Peyer's patch (tissue), 4 donors: ENCODE measurements at regions not wholly inside any gene's neighbourhood (a gene's known extent, or its start where the extent isn't known, plus 50 kb on each side); places are given as distances from the start of the nearest gene placed in this dataset.
"Not testable (repeated sequence)": the region's sequence is repeated elsewhere in the genome, so short reads cannot be mapped to it uniquely, and the experiment has no call there.

Experiments
- POLR2A ChIP-seq, 2 donors: fragments of 450-650 bp; IDR thresholded peaks; one replicate each; pipeline ENCODE4 v1.5.1; 2017; ENCODE audit warnings: antibody characterized with exemption in 2 of 2, mild to moderate bottlenecking in 2 of 2, moderate library complexity in 2 of 2
- TF ChIP-seq, protein P1 (sequence below), 6 experiments: fragments of 450-650 bp in 4 of 6; fragments of 200-600 bp in 2 of 6; sonication (generic) in 1 of 6; IDR thresholded peaks; one replicate each; pipeline ENCODE4 v1.5.1; 2017 to 2019; ENCODE audit warnings: antibody characterized with exemption in 6 of 6, mild to moderate bottlenecking in 3 of 6, moderate library complexity in 1 of 6

DNA sequence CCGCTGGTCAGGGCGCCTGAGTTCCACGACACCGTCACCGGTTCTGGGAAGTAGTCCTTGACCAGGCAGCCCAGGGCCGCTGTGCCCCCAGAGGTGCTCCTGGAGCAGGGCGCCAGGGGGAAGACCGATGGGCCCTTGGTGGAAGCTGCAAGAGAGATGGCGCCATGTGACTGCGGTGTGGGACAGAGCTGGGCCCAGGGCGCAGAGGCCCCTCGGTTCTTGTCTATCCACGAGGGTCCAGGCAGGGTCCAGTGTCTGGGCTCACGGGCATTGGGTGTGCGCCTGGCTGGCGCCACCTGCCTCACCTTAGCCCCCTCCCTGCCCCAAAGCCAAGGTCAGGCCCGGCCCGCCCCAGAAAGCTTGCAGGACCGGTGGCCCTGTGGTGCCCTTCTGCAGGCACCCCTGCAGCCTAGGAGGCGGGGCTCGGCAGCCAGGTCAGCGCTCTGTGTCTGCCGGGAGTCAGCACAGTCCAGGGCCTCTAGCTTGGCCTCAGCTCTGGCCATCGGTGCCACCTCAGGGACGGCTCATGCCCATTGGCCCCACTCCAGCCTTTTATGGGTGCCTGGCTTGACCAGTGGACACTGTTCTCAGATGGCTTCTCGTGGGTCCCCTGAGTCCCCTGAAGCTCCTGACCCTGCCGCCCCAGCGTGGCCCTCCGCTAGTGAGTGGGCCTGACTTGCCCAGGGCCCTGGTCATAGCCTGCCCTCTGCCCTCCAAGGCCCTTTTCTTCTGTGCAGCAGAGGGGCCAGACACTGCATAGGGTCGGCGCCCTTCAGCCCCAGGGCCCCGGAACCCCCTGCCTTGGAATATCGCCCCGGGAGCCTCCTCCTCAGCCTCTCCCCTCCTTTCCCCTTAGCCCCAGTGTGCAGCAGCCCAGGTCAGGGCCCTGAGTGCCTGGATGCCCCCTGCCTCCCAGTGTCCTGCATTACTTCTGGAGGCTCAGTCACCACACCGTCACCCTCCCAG is 245.2 kb downstream of the TMEM121 start:
- TF ChIP-seq, protein P1, sequence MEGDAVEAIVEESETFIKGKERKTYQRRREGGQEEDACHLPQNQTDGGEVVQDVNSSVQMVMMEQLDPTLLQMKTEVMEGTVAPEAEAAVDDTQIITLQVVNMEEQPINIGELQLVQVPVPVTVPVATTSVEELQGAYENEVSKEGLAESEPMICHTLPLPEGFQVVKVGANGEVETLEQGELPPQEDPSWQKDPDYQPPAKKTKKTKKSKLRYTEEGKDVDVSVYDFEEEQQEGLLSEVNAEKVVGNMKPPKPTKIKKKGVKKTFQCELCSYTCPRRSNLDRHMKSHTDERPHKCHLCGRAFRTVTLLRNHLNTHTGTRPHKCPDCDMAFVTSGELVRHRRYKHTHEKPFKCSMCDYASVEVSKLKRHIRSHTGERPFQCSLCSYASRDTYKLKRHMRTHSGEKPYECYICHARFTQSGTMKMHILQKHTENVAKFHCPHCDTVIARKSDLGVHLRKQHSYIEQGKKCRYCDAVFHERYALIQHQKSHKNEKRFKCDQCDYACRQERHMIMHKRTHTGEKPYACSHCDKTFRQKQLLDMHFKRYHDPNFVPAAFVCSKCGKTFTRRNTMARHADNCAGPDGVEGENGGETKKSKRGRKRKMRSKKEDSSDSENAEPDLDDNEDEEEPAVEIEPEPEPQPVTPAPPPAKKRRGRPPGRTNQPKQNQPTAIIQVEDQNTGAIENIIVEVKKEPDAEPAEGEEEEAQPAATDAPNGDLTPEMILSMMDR (IDR thresholded peaks at IDR 0.05) = not testable (repeated sequence)
- not testable (repeated sequence) for TF ChIP-seq POLR2A (IDR thresholded peaks at IDR 0.05)
